ENCODE measurements at regions not wholly inside any gene's neighbourhood (a gene's known extent, or its start where the extent isn't known, plus 50 kb on each side); places are given as distances from the start of the nearest gene placed in this dataset.

DNA sequence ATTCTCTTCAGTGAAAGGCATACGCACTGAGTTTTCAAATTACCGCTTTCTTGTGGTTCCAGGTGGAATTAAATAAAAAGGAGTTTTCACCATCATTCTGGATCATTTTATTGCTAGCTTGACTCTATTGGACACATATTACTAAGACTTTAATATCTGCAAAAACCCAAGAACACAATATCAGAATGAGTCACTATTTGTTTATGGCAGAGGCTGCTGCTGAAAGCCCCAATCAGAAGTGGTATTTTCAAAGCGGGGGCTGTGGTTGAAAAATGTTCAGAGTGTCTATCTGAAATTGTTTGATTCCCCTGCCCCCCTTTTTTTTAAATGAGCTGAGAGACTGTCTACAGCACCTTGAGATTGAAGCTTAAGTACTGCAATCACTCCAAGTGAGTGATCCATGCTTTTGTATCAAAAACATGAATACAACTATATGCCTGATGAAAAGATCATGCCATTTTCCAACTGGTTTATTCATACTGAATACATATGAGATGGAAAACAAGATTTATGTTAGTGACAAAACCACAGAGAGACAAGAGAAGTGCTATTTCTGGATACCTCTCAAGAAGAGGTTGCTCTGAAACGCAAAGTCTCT lies 376.4 kb downstream of the HTR7 start:
- DNase-seq (ENCODE audit: low read depth), result no peak

DNA sequence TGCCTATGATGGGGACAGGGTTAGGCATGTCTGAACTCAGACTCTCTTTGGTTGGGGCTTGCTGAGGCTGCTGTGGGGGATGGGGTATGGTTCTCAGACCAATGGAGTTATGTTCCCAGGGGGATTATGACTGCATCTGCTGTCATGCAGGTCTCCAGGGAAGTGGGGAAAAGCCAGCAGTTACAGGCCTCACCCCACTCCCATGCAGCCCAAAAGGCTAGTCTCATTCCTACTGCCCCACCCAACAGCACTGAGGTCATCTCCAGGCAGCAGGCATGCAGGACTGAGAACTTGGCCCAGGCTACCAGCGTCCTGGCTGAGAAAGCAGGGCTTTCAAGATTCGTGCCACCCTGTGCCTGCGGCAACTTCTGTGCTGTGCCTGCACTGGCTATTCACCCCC lies 373.3 kb downstream of the HTR7 start:
- DNase-seq (ENCODE audit: low read depth), result no peak

DNA sequence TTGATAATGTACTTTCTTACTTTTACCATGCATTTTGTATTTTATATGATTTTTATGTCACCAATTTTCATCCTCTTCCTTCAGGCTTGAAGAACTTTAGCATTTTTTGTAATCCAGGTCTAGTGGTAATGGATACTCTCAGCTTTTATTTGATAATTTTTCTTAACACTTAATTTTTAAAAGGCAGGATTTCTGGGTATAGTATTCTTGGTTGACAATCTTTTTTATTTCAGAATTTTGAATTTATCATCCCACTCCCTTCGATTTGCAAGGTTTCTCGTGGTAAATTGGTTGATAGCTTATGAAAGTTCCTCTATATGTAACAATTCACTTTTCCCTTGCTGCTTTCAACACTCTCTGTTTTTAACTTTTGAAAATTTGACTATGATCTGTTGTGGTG lies 363.7 kb downstream of the HTR7 start:
- DNase-seq (ENCODE audit: low read depth), result no peak

DNA sequence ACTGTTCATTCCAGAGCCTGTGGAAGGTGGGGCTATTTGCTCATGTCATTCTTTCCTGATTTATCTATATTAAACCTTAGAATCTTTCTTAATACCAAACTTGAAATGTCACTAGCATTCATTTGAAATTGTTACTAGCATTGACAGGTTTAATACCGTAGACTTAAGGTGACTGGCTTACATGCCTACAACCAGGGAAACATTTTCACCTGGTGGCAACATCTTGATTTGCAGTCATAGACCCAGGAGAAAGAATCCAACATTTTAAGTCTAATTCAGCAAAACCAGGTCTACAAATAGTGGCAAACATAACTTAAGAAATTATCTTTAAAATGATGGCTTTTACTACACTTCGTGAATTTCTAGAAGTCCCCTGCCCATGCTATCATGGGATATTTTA lies 353.7 kb downstream of the HTR7 start:
- DNase-seq (ENCODE audit: low read depth), result no peak

DNA sequence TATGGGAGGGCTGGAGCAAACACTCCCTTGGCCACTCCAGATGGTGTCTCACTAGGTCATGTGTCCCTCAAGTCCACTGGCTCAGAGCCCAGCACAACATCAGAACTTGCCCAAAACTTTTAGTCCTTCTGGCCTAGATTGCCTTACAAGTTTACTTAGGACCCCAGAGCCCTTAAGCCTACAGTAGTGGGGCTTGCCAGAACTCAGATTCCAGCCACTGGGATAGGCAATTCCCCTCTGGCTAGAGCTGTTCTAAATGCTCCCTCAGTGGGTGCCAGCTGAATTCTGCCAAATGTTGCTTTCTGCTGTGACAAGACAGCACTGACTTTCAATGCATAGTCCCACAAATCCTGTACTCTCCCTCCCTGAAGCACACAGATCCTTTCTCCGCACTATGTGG lies 331.1 kb downstream of the HTR7 start:
- DNase-seq (ENCODE audit: low read depth), result no peak

DNA sequence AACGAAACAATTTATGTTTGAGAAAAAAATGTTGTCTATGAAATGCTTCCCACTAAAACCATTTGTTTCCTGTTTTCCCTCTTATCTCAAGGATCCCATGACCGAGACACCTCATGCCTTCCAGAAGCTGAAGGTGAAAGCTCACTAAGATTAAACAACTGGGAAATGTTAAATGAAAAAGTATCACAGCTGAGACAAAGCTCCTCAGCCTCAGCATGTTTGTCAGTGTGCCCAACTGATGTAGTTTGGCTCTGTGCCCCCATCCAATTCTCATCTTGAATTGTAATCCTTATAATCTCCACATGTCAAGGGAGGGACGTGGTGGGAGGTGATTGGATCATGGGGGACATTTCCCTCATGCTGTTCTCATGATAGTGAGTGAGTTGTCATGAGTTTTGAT lies 327.3 kb downstream of the HTR7 start:
- no peak for DNase-seq (ENCODE audit: low read depth)

DNA sequence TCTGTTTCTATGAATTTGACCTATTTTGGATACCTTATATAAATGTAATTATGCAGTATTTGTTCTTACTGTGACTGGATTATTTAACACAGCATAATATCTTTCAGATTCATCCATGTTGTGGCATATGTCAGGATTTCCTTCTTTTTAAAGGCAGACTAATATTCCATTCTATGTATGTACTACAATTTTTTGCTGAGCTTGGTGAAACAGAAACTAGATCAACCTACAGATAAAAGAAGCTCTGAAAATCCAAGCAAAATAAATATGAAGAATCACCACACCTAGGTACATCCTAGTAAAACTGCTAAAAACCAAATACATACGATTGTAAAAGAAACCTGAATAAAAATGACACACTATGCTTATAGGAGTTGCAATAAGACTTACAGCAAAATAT lies 300.5 kb downstream of the HTR7 start:
- no peak for DNase-seq (ENCODE audit: low read depth)

DNA sequence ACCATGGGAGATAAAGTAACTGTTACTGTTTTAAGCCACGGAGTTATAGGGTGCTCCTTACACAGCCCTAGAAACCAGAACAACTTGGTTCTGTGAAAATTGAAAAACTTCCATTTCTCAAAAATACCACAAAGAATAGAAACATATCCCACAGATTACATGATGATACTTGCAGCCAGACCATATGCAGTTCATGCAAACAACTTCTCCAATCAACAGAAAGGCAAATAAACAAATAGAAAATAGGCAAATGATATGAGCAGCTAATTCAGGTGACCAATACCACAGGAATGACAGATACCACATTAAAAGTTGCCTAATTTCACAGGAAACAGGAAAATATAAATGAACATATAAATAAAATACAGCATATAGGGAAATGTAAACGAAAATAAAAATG lies 297.5 kb downstream of the HTR7 start:
- DNase-seq (ENCODE audit: low read depth), result no peak

DNA sequence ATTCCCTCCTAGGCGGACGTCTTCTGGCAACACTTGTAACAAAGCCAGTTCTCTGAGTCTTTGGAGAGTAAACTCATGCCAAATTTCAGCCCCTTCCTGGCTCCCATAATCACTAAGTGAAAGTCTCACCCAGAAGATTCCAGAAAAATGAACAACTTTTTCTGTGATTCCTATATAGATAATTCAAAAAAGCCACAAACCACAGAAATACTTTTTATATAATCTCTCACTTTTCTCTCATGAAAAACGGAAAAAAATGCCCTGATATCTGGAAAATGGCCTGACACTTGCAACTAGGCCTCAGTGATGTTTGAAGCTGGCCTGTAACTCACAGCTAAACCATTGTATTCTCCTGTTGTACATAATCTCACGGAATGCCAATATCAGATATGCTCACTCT lies 296.2 kb downstream of the HTR7 start:
- DNase-seq (ENCODE audit: low read depth), result no peak

DNA sequence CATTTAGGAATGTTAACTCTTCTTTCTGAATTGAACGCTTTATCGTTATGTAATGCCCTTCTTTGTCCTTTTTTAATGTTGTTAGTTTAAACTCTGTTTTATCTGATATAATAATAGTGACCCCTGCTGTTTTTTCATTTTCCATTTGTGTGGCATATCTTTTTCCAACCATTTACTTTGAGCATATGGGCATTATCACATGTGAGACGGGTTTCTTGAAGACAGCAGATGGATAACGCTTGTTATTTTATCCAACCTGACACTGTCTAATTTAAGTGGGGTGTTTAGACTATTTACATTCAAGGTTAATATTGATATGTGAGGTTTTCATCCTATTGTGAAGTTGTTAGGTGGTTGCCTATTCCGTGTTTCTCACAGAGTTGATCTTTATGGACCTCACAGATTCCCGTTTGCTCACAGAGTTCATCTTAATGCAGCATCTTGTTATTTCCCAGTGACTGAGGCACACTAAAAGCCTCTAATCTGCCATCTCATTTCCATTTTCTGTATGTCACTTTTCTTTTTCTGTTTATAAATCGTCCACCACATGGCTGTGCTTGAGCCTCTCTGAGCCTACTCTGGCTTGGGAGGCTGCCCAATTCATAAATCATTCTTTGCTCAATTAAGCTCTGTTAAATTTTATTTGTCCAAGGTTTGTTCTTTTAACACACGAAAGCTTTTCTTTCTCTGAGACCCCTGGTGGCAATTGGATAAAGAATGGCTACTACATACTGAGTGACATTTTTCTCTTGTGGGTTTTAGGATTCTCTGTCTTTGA lies 286.2 kb downstream of the HTR7 start:
- DNase-seq (ENCODE audit: low read depth), result no peak

DNA sequence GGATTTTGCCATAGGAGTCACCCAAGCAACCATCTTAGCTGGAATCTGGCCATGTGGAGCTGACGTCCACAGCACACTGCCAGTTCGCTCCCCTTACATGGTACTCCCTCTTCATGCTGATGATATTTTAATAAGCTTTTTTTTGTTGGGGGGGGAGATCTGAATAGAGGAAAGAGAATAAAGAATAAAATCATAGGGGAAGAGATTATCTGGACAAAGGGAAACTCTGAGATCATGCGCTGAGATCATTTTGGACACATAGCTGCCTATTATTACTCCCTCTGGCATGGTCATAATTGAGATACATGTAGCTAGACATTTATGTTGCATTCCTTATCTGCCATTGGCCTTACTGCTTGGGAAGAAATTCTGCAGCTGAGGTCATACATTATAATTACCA lies 282.7 kb downstream of the HTR7 start:
- no peak for DNase-seq (ENCODE audit: low read depth)

DNA sequence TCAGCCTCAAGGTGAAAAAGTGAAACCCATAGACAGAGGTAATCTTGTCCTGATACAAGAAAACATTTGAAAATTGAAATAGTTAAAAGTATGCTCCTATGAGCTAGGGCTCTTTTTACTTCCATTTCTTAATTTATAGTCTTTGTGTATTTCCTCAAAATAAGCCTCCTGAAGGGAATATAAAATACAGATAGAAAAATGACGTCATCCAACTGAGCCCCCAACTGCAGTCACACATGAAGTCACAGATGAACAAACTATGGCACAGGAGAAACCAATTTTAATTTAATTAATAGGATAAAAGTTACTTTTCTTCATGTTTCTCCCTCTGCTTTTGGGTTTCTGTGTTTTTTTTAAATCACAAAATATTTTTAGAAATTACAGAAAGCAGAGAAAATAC lies 280.3 kb downstream of the HTR7 start:
- no peak for DNase-seq (ENCODE audit: low read depth)

DNA sequence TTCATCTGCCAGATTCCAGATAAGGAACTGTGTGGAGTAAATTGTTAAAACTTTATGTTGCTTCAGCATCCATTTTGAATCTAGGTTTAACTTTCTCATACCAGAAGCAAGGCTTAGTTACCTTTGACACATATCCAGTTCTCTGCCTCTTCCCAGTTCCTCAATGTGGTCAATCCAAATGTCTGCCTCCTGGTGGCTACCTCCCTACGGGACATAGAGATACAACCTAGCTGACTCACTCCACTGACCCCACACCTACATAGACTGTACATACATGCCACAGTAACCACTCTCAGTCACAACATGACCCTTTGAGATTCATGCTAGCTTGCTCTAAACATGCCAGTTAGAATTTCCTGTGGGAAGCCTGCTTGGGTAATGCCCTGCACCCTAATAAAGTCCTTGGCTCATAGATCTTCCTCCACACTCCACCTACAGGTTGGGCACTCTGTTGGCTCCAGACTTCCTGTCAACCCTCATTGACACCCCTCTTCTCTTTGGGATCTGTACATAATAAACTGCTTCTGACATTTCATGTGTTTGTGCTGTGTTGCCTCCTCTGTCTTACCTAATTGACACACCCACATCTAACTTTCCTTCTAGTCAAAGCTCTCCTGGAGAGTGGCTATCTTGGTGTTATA lies 278.1 kb downstream of the HTR7 start:
- no peak for DNase-seq (ENCODE audit: low read depth)

DNA sequence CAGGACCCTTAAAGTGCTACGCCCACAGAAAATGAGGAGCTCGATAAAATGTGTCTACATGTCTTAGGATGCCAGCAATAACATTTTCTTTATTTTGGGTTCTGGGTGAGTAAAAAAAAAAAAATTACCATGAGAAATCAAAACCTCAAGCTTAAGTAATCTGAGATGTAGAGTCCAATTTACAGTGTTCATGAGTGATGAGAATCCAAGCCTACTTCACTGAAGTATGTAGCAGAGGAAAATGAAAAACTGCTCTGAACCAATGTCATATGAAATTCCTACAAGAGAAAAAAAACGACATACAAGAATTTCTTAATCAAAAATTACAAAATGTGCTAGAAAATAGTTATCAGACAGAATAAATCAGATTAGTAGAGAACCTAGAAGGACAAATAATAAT lies 274.4 kb downstream of the HTR7 start:
- DNase-seq (ENCODE audit: low read depth), result no peak

DNA sequence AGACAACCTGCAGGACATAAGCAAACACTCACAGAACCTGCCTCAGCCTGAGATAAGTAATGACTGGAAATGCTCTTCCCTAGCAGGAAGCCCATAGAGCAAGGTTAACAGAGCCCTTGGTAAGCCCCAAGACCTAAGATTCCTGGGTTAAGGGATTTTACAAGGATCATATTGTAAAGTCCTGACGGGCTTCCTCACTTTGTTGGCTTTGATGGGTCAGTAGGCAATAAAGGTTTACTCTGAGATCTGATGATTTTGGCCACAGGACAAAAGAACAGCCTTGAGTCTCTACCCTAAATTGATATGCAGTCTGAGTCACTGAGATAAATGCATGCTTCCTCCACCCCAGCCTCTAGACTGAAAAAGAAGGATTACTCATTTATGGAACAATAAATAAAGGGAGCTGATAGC lies 270.8 kb downstream of the HTR7 start:
- no peak for DNase-seq (ENCODE audit: low read depth)

DNA sequence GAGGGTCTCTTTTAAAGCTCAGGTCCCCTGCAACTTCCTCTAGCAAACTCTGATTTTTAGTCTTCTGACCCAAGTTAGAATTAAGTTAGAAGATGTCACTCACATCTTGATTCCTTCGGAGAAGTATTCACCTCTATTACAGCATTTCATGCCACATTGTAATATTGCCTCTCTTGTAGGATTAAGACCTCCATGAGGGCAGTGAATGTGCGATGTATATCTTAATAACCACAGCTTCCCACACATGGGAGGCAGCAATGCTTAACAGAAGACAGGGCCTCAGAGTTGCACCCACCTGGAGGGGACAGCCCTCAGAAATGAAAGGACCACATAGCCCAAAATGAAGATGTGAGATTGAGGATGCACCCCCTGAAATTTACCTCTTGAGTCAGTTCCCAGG lies 270.3 kb downstream of the HTR7 start:
- no peak for DNase-seq (ENCODE audit: low read depth)

DNA sequence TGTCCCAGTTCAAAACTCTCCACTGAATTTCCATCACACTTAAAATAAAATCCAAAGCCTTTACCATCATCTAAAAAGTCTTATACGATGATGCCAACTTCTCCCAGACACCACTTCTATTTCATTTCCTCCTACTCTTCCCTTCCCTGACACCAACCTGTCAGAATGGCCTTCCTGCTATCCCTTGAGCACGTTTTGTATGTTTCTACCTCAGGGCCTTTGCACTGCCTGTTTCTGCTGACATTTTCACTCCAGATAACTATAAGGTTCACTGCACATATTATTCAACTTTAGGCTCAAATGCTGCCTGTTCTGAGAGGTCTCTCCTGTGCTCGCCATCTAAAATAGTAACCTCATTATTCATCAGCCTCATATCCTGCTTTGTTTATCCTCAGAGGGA lies 269.6 kb downstream of the HTR7 start:
- no peak for DNase-seq (ENCODE audit: low read depth)

DNA sequence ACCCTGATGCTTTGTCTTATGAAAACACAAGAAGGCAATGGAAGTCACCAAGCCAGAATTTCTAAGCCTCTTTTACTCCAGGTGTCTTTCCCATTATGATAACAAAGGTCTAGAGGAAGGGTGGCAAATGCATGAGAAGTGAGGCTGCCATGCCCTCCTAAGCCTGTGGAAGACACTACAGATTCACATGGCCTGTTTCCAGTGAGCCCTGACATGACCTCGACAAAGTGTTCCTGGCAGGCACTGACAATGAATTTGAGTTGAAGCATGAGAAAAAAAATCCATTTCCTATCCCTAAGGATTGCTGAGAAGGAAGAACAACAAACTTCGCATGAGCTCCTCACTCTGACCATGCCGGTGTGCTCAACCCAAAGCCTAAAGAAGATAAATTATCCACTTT lies 268.0 kb downstream of the HTR7 start:
- DNase-seq (ENCODE audit: low read depth), result no peak

DNA sequence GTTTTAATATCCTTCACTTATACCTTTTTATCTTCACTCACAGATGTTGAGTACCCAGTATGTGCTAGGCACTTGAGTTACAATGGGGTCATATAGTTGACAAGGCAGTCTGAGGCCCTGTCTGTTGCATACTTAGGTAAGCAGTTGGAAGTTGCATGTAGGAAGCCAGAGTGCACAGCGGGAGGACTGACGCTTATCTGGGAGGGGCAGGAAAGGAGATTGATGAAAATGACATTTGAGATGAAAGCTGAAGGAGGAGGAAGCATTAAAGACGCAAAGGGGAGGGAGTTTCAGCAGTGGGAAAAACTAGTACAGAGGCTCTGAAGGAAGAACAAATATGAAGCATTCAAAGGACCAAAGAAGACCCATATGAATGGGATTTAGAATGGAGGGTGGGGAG lies 266.2 kb downstream of the HTR7 start:
- no peak for DNase-seq (ENCODE audit: low read depth)

DNA sequence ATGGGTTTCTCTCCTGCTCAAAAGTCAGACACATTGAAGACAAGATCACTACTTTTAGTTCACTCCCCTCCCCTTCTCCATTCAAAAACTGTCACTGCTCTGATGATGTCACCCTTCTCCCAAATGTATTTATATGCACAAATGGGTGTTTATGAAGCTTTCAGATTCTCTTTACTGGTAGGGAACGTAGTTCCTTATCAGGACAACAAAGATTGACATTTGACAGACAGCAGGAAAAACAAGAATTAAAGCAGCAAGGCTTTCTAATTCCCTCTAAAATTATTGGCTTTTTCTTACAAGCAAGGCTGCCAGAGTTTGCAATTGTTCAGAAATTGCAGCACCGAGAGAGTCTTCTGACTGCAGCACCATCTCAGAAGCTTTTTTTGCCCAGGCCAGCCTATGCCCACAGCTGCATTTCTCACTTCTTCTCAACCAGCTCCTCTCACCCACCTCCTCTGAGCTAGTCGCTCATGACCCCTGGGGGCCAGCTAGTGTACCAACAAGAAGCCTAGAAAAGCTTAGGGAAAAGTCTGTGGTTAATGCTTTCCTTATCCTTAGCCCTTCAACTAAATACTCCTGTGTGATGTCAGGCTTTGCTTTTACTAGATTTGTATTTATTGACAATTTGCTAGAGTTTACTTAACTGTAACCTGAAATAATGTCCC lies 265.1 kb downstream of the HTR7 start:
- DNase-seq (ENCODE audit: low read depth), result no peak

DNA sequence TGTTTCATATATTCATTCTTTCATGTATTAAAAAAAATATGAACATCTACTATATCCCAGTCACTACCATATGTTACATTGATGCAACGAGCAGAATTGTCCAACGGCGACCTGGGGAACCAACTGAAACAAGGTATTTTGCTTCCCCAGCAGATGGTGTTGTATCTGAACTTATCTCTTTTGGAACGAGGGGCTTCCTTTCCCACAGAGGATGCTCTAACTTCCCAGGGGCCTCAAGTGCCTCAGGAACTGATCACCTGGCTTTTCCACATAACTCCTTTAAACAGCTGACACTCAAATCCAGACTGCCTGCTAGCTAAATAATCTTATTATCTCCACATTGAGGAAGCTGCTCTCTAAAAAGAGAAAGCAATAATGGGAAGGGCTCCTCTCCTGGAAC lies 259.3 kb downstream of the HTR7 start:
- DNase-seq (ENCODE audit: low read depth), result no peak

DNA sequence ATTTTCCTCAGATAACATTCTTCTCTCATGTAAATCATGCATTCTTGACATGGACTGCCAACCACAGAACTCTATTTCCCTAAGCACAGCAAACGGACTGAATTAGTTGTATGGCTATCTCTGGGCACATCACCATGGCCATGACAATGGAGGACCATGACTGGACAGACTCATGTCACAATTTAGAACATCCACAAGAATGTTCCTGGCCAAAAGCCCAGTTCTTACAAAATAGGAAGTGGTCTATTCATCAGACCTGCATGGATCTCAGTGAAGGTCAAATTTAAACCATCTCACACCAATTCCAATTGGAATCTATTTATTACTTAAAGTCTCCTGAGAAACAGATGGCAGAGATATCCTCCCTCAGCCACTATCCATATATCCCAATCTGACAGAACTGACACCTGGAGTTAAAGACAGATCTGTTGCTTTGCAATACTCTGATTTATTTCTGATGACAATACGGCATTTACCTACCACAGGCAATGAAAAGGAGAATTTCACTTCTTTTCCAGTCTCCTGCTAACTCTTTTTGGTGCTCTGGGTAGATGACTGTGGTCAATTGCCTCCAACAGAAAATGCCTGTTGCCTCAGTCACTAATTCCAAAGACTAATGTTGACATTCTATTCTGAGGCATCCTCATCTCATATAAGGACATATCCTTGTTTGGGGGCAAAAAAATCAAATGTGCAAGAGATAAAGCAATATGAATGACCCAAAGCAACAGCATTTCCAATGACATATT lies 254.8 kb downstream of the HTR7 start:
- no peak for DNase-seq (ENCODE audit: low read depth)

Data from activated T-cell treated with anti-CD3 and anti-CD28 coated beads for 24 hours (primary cell).